ENCODE measurements at regions not wholly inside any gene's neighbourhood (a gene's known extent, or its start where the extent isn't known, plus 50 kb on each side); places are given as distances from the start of the nearest gene placed in this dataset.
"Not testable (repeated sequence)": the region's sequence is repeated elsewhere in the genome, so short reads cannot be mapped to it uniquely, and the experiment has no call there.

DNA sequence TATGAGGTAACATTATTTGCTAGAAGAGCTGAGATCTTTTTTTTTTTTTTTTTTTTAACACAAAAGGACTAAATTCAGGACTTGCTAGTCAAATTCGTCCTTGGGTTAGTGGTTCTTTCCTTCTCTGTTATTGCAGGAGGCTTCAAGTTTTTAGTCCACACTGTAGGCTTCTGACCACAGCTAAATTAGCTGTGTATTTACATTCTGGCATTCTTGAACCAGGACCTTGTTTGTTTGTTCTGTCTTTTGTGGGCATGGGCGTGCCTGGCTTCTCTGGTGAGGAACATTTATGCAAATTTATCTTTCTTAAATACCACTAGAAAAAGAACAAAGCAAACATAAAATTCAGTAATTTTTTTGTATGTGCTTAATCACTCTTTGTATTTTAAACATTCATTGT lies 57.3 kb upstream of the GARIN1A start:
- not testable (repeated sequence) for H3K18ac ChIP-seq (ENCODE audit: insufficient read length, low read depth, low read length); H2BK15ac ChIP-seq (ENCODE audit: low read depth, low read length); H3K9ac ChIP-seq (ENCODE audit: extremely low read depth, insufficient read length, low read length); H4K5ac ChIP-seq (ENCODE audit: insufficient read length, low read depth, low read length); H3K14ac ChIP-seq (ENCODE audit: insufficient read depth, low read length); H2AK5ac ChIP-seq (ENCODE audit: insufficient read length, low read length); H4K91ac ChIP-seq (ENCODE audit: insufficient read length, low read depth, low read length); H3K23me2 ChIP-seq (ENCODE audit: insufficient read length, low read depth, low read length, poor library complexity, severe bottlenecking); H4K20me1 ChIP-seq (ENCODE audit: control insufficient read depth, insufficient read depth, insufficient read length); H2BK5ac ChIP-seq (ENCODE audit: insufficient read length, low read length); H3T11ph ChIP-seq (ENCODE audit: low read length); H3K4me1 Mint-ChIP-seq; H4K8ac ChIP-seq (replicated peaks; ENCODE audit: insufficient read length, low read depth, low read length); H3K27me3 ChIP-seq (ENCODE audit: insufficient read depth, low read length); H3K4me3 Mint-ChIP-seq; H2BK120ac ChIP-seq (ENCODE audit: low read depth, low read length, poor library complexity, severe bottlenecking); H3K79me1 ChIP-seq (ENCODE audit: insufficient read depth, low read depth, low read length, poor library complexity, severe bottlenecking); H3K4ac ChIP-seq (ENCODE audit: low read depth, low read length); DNase-seq; H2BK12ac ChIP-seq (ENCODE audit: insufficient read length, low read depth, low read length); H3K4me2 ChIP-seq (ENCODE audit: insufficient read depth, insufficient read length, low read length); H3K4me1 ChIP-seq (ENCODE audit: insufficient read depth, low read length); H2BK20ac ChIP-seq (ENCODE audit: low read depth, low read length, poor library complexity, severe bottlenecking); H3K27me3 Mint-ChIP-seq (ENCODE audit: low read depth); H3K79me2 ChIP-seq (ENCODE audit: insufficient read depth, low read length); H3K23ac ChIP-seq (ENCODE audit: insufficient read length, low read depth, low read length); H3K56ac ChIP-seq (ENCODE audit: insufficient read length, low read depth, low read length); H3K9me3 ChIP-seq (ENCODE audit: control insufficient read depth, low read depth, low read length); H3K27ac ChIP-seq (ENCODE audit: insufficient read length, low read depth, low read length); H3K9me3 Mint-ChIP-seq; H2AFZ ChIP-seq (ENCODE audit: low read length)
- Mint-ChIP-seq H3K27ac (peak overlapping the region in 1 of 3 experiments; percentile 66; a peak in 1 of 7 replicates), H3K36me3 (ENCODE audit: insufficient read depth in 1 of 3, low read depth in 3 of 3) (peaks cover 5 to 34% (median 25%) of the 10 kb centered on the region in 3 experiments; a peak in 6 of 7 replicates)
- WGBS (ENCODE audit: extremely low coverage, insufficient read length, low lambda C conversion rate), result no CpG with 5 or more reads among the region's 2 CpGs

DNA sequence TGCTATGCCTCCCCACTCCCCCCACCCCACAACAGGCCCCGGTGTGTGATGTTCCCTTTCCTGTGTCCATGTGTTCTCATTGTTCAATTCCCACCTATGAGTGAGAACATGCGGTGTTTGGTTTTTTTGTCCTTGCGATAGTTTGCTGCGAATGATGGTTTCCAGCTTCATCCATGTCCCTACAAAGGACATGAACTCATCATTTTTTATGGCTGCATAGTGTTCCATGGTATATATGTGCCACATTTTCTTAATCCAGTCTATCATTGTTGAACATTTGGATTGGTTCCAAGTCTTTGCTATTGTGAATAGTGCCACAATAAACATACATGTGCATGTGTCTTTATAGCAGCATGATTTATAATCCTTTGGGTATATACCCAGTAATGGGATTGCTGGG lies 55.3 kb upstream of the GARIN1A start:
- not testable (repeated sequence) for H3K4me3 Mint-ChIP-seq; H3K4me2 ChIP-seq (ENCODE audit: insufficient read depth, insufficient read length, low read length); H4K8ac ChIP-seq (replicated peaks; ENCODE audit: insufficient read length, low read depth, low read length); H2BK5ac ChIP-seq (ENCODE audit: insufficient read length, low read length); H2BK120ac ChIP-seq (ENCODE audit: low read depth, low read length, poor library complexity, severe bottlenecking); H4K5ac ChIP-seq (ENCODE audit: insufficient read length, low read depth, low read length); H4K91ac ChIP-seq (ENCODE audit: insufficient read length, low read depth, low read length); H3K4me1 Mint-ChIP-seq; H3K9me3 ChIP-seq (ENCODE audit: control insufficient read depth, low read depth, low read length); H3K56ac ChIP-seq (ENCODE audit: insufficient read length, low read depth, low read length); H3K23me2 ChIP-seq (ENCODE audit: insufficient read length, low read depth, low read length, poor library complexity, severe bottlenecking); H4K20me1 ChIP-seq (ENCODE audit: control insufficient read depth, insufficient read depth, insufficient read length); H3K23ac ChIP-seq (ENCODE audit: insufficient read length, low read depth, low read length); H3K79me2 ChIP-seq (ENCODE audit: insufficient read depth, low read length); H3K4ac ChIP-seq (ENCODE audit: low read depth, low read length); H3K27ac Mint-ChIP-seq; H3K27ac ChIP-seq (ENCODE audit: insufficient read length, low read depth, low read length); H2BK20ac ChIP-seq (ENCODE audit: low read depth, low read length, poor library complexity, severe bottlenecking); H2BK12ac ChIP-seq (ENCODE audit: insufficient read length, low read depth, low read length); H3K79me1 ChIP-seq (ENCODE audit: insufficient read depth, low read depth, low read length, poor library complexity, severe bottlenecking); H3K27me3 ChIP-seq (ENCODE audit: insufficient read depth, low read length); H3K14ac ChIP-seq (ENCODE audit: insufficient read depth, low read length); H3T11ph ChIP-seq (ENCODE audit: low read length); H3K18ac ChIP-seq (ENCODE audit: insufficient read length, low read depth, low read length); H2AFZ ChIP-seq (ENCODE audit: low read length); H3K9ac ChIP-seq (ENCODE audit: extremely low read depth, insufficient read length, low read length); DNase-seq; H2BK15ac ChIP-seq (ENCODE audit: low read depth, low read length); H3K9me3 Mint-ChIP-seq; H3K4me1 ChIP-seq (ENCODE audit: insufficient read depth, low read length); H2AK5ac ChIP-seq (ENCODE audit: insufficient read length, low read length); H3K27me3 Mint-ChIP-seq (ENCODE audit: low read depth)
- peaks cover 5 to 46% (median 28%) of the 10 kb centered on the region in 3 experiments; a peak in 6 of 7 replicates for H3K36me3 Mint-ChIP-seq (ENCODE audit: insufficient read depth in 1 of 3, low read depth in 3 of 3)
- no CpG with 5 or more reads among the region's 4 CpGs for WGBS (ENCODE audit: extremely low coverage, insufficient read length, low lambda C conversion rate)
